GM12878 (cell line): ENCODE measurements at regions not wholly inside any gene's neighbourhood (a gene's known extent, or its start where the extent isn't known, plus 50 kb on each side); places are given as distances from the start of the nearest gene placed in this dataset.

Source experiments
- BACH1 ChIP-seq: fragments of 450-650 bp; IDR thresholded peaks from 2 replicates; pipeline ENCODE4 v1.6.1; 2017; ENCODE audit warnings: mild to moderate bottlenecking, borderline replicate concordance
- BMI1 ChIP-seq: fragments of 450-650 bp; IDR thresholded peaks from 2 replicates; pipeline ENCODE4 v1.6.1; 2016; ENCODE audit warnings: mild to moderate bottlenecking, moderate library complexity, borderline replicate concordance
- CBX3 ChIP-seq: fragments of 200-600 bp; sonication (generic); IDR thresholded peaks from 2 replicates; pipeline ENCODE4 v1.6.1; 2016; ENCODE audit warnings: low read depth, borderline replicate concordance
- CHD4 ChIP-seq: fragments of 200-600 bp; sonication (generic); IDR thresholded peaks from 2 replicates; pipeline ENCODE4 v1.6.1; 2016; ENCODE audit warnings: mild to moderate bottlenecking
- EZH2 ChIP-seq: IDR thresholded peaks from 2 replicates; pipeline ENCODE4 v1.6.1; 2012; ENCODE audit warnings: low read depth, mild to moderate bottlenecking, control low read depth, inconsistent platforms, low read length, borderline replicate concordance; ENCODE audit not compliant: control insufficient read depth
- GABPA ChIP-seq: IDR thresholded peaks from 2 replicates; pipeline ENCODE4 v1.6.1; 2014; ENCODE audit warnings: antibody characterized with exemption, low read depth, mild to moderate bottlenecking, inconsistent platforms
- JUND ChIP-seq: IDR thresholded peaks from 2 replicates; pipeline ENCODE4 v1.6.1; 2012; ENCODE audit warnings: low read depth, mild to moderate bottlenecking, low read length, improper control_type of control experiment, moderate library complexity
- NFYB ChIP-seq: IDR thresholded peaks from 2 replicates; pipeline ENCODE4 v1.6.1; 2011; ENCODE audit warnings: low read depth, mild to moderate bottlenecking, low read length, improper control_type of control experiment, moderate library complexity; ENCODE audit not compliant: insufficient read depth
- POLR2AphosphoS2 ChIP-seq: IDR thresholded peaks from 2 replicates; pipeline ENCODE4 v1.6.1; 2011; ENCODE audit warnings: low read depth, mild to moderate bottlenecking, low read length, improper control_type of control experiment, moderate library complexity
- POLR2AphosphoS5 ChIP-seq: IDR thresholded peaks from 2 replicates; pipeline ENCODE4 v1.6.1; 2011; ENCODE audit warnings: mild to moderate bottlenecking, low read length, inconsistent platforms
- SMC3 ChIP-seq: IDR thresholded peaks from 2 replicates; pipeline ENCODE4 v1.6.1; 2011; ENCODE audit warnings: low read length, improper control_type of control experiment, borderline replicate concordance
- TF ChIP-seq, protein P1 (sequence below): IDR thresholded peaks from 2 replicates; pipeline ENCODE4 v1.6.1; 2012; ENCODE audit warnings: low read depth, low read length, improper control_type of control experiment
- TF ChIP-seq, protein P2 (sequence below), 3 experiments: IDR thresholded peaks in 2 of 3; conservative IDR thresholded peaks in 1 of 3; 2 replicates each; pipeline ENCODE4 v1.5.1; 2011; ENCODE audit warnings: low read depth in 3 of 3, low read length in 3 of 3, mild to moderate bottlenecking in 3 of 3, control low read depth in 2 of 3, moderate library complexity in 2 of 3, inconsistent platforms in 1 of 3, mixed read lengths in 1 of 3; ENCODE audit not compliant: control insufficient read depth in 2 of 3, insufficient read depth in 1 of 3; ENCODE audit errors: extremely low read depth in 1 of 3
- TF ChIP-seq, protein P3 (sequence below): fragments of 450-650 bp; formaldehyde crosslinking; IDR thresholded peaks from 2 replicates; pipeline ENCODE4 v1.4.0; 2020; ENCODE audit warnings: mild to moderate bottlenecking, moderate library complexity

DNA sequence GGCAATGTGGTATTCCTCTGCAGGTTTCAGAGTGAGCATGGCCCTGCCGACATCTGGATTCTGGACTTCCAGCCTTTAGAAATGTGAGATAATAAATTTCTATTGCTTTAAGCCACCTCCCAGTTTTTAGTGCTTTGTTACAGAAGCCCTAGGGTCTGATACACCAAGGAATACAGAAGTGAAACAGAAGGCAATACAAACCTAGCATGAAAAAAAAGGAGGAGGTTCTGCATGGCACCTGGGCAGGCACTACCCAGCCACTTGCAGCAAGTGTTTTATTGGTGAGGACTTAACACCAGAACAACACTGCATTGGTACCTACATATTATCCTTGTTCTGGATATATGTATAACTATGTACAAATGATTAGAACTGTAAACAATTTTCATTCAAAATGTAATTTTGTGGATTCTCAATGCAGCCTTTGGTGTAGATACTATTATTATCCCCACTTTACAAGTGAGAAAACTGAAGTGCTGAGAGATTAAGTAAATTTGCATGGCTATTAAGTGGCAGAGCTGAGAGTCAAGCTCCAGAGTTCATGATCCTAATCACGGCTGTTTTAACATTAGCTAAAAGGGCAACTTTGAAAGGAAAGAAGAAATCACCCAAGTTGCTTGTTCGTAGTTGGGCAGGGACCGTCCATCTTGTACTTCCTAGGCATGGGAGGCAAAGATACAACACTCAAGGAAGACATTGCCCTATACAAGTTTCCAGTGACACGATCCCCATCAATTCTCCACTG is 71.8 kb downstream of the IL21 start:
- no peak for TF ChIP-seq EZH2
- TF ChIP-seq, protein P1, sequence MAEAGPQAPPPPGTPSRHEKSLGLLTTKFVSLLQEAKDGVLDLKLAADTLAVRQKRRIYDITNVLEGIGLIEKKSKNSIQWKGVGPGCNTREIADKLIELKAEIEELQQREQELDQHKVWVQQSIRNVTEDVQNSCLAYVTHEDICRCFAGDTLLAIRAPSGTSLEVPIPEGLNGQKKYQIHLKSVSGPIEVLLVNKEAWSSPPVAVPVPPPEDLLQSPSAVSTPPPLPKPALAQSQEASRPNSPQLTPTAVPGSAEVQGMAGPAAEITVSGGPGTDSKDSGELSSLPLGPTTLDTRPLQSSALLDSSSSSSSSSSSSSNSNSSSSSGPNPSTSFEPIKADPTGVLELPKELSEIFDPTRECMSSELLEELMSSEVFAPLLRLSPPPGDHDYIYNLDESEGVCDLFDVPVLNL, result no peak
- TF ChIP-seq POLR2AphosphoS5, result no peak
- TF ChIP-seq, protein P2, sequence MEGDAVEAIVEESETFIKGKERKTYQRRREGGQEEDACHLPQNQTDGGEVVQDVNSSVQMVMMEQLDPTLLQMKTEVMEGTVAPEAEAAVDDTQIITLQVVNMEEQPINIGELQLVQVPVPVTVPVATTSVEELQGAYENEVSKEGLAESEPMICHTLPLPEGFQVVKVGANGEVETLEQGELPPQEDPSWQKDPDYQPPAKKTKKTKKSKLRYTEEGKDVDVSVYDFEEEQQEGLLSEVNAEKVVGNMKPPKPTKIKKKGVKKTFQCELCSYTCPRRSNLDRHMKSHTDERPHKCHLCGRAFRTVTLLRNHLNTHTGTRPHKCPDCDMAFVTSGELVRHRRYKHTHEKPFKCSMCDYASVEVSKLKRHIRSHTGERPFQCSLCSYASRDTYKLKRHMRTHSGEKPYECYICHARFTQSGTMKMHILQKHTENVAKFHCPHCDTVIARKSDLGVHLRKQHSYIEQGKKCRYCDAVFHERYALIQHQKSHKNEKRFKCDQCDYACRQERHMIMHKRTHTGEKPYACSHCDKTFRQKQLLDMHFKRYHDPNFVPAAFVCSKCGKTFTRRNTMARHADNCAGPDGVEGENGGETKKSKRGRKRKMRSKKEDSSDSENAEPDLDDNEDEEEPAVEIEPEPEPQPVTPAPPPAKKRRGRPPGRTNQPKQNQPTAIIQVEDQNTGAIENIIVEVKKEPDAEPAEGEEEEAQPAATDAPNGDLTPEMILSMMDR (IDR thresholded peaks at IDR 0.05 in 2 of 3, conservative IDR thresholded peaks at IDR 0.05 in 1 of 3; ENCODE audit: control insufficient read depth in 2 of 3, extremely low read depth in 1 of 3, insufficient read depth in 1 of 3, low read depth in 3 of 3, low read length in 3 of 3), result no peak
- TF ChIP-seq CHD4, result no peak
- TF ChIP-seq GABPA, result no peak
- no peak for TF ChIP-seq POLR2AphosphoS2
- no peak for TF ChIP-seq JUND
- TF ChIP-seq BMI1, result no peak
- no peak for TF ChIP-seq NFYB
- no peak for TF ChIP-seq CBX3
- TF ChIP-seq BACH1, result no peak
- TF ChIP-seq, protein P3, sequence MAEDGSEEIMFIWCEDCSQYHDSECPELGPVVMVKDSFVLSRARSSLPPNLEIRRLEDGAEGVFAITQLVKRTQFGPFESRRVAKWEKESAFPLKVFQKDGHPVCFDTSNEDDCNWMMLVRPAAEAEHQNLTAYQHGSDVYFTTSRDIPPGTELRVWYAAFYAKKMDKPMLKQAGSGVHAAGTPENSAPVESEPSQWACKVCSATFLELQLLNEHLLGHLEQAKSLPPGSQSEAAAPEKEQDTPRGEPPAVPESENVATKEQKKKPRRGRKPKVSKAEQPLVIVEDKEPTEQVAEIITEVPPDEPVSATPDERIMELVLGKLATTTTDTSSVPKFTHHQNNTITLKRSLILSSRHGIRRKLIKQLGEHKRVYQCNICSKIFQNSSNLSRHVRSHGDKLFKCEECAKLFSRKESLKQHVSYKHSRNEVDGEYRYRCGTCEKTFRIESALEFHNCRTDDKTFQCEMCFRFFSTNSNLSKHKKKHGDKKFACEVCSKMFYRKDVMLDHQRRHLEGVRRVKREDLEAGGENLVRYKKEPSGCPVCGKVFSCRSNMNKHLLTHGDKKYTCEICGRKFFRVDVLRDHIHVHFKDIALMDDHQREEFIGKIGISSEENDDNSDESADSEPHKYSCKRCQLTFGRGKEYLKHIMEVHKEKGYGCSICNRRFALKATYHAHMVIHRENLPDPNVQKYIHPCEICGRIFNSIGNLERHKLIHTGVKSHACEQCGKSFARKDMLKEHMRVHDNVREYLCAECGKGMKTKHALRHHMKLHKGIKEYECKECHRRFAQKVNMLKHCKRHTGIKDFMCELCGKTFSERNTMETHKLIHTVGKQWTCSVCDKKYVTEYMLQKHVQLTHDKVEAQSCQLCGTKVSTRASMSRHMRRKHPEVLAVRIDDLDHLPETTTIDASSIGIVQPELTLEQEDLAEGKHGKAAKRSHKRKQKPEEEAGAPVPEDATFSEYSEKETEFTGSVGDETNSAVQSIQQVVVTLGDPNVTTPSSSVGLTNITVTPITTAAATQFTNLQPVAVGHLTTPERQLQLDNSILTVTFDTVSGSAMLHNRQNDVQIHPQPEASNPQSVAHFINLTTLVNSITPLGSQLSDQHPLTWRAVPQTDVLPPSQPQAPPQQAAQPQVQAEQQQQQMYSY (CRISPR knock-in tag), result no peak
- no peak for TF ChIP-seq SMC3
